ENCODE measurements at regions not wholly inside any gene's neighbourhood (a gene's known extent, or its start where the extent isn't known, plus 50 kb on each side); places are given as distances from the start of the nearest gene placed in this dataset.

- no peaks in the 10 kb centered on the region for H3K36me3 ChIP-seq (ENCODE audit: control insufficient read depth, insufficient read depth, low read length)
- no peak overlapping the region for H3K4me3 ChIP-seq (ENCODE audit: low read depth, low read length)
- TF ChIP-seq CTCF (IDR thresholded peaks at IDR 0.05; ENCODE audit: insufficient read depth, low read depth, low read length) = no peak
- ChIA-PET POLR2A (no interaction called here), CTCF (no interaction called here)
- H3K27me3 ChIP-seq (ENCODE audit: control insufficient read depth, insufficient read depth, low read length) = no peaks in the 10 kb centered on the region
- no peak for DNase-seq (ENCODE audit: low read depth)
Measured at GRCh38 chr22:48563118-48563965, 1264.3 kb downstream of the BRD1 start.

DNA sequence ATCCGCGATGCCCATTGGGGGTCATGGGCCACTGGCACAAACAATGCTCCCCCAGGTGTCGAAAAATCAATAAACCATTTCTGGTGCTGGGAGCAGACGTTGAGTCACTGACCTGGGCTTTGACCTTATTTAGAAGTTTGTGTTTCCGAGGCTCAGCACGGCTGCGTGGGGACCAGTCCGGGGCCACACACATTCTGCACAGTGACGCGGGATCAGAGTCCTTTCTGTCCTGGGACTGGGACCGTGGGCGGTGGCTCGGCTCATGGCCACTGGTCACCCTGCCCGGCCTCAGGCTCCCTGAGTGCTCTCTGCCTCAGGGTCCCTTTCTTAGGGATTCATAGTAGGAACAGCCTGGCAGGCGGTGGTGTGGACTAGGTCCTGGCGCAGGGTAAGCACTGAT is 1266.0 kb downstream of the BRD1 start:
- Histone ChIP-seq H3K36me3 (ENCODE audit: control insufficient read depth, insufficient read depth, low read length) (no peaks in the 10 kb centered on the region), H3K4me3 (ENCODE audit: low read depth, low read length) (no peak overlapping the region), H3K27me3 (ENCODE audit: control insufficient read depth, insufficient read depth, low read length) (no peaks in the 10 kb centered on the region)
- POLR2A ChIA-PET = no interaction called here
- CTCF ChIA-PET = no interaction called here
- no peak for DNase-seq (ENCODE audit: low read depth)
- no peak for TF ChIP-seq CTCF (IDR thresholded peaks at IDR 0.05; ENCODE audit: insufficient read depth, low read depth, low read length)

DNA sequence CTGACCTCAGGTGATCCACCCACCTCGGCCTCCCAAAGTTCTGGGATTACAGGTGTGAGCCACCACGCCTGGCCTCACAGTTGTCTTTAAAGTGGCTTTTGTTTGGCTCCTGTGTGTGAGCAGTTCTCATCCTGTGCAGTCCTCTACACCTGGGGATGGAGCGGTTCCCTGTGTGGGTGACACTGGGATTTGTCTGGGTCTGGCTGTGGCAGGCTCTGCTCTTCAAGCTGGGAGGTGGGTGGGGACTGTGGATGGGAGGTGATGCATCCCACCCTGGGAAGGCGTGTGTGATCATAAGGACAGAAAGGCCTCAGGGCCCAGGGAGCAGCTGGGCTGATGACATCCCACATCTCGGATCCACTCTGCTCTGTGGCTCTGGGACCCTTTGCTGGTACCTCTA is 1266.8 kb downstream of the BRD1 start:
- ChIA-PET CTCF (no interaction called here), POLR2A (no interaction called here)
- DNase-seq (ENCODE audit: low read depth) = no peak
- no peaks in the 10 kb centered on the region for H3K36me3 ChIP-seq (ENCODE audit: control insufficient read depth, insufficient read depth, low read length)
- no peak overlapping the region for H3K4me3 ChIP-seq (ENCODE audit: low read depth, low read length)
- no peaks in the 10 kb centered on the region for H3K27me3 ChIP-seq (ENCODE audit: control insufficient read depth, insufficient read depth, low read length)
- no peak for TF ChIP-seq CTCF (IDR thresholded peaks at IDR 0.05; ENCODE audit: insufficient read depth, low read depth, low read length)

GRCh38 chr22:48560389-48560751 is 1267.3 kb downstream of the BRD1 start:
- no peak for TF ChIP-seq CTCF (IDR thresholded peaks at IDR 0.05; ENCODE audit: insufficient read depth, low read depth, low read length)
- H3K36me3 ChIP-seq (ENCODE audit: control insufficient read depth, insufficient read depth, low read length) = no peaks in the 10 kb centered on the region
- ChIA-PET CTCF (no interaction called here), POLR2A (no interaction called here)
- DNase-seq (ENCODE audit: low read depth) = no peak
- no peak overlapping the region for H3K4me3 ChIP-seq (ENCODE audit: low read depth, low read length)
- no peaks in the 10 kb centered on the region for H3K27me3 ChIP-seq (ENCODE audit: control insufficient read depth, insufficient read depth, low read length)

GRCh38 chr22:48559647-48560388 is 1267.9 kb downstream of the BRD1 start:
- POLR2A ChIA-PET = no interaction called here
- H3K27me3 ChIP-seq (ENCODE audit: control insufficient read depth, insufficient read depth, low read length) = no peaks in the 10 kb centered on the region
- no peak overlapping the region for H3K4me3 ChIP-seq (ENCODE audit: low read depth, low read length)
- H3K36me3 ChIP-seq (ENCODE audit: control insufficient read depth, insufficient read depth, low read length) = no peaks in the 10 kb centered on the region
- no peak for DNase-seq (ENCODE audit: low read depth)
- CTCF ChIA-PET = no interaction called here
- no peak for TF ChIP-seq CTCF (IDR thresholded peaks at IDR 0.05; ENCODE audit: insufficient read depth, low read depth, low read length)

Data from BJ (cell line).